PFSK-1 (cell line): ENCODE measurements at regions not wholly inside any gene's neighbourhood (a gene's known extent, or its start where the extent isn't known, plus 50 kb on each side); places are given as distances from the start of the nearest gene placed in this dataset.

ENCODE experiments used
- FOXP2 ChIP-seq: optimal IDR thresholded peaks from 2 replicates; pipeline ENCODE3; 2011; ENCODE audit warnings: borderline replicate concordance, control low read depth, inconsistent platforms; ENCODE audit not compliant: insufficient read depth; ENCODE audit errors: extremely low read length, extremely low read depth
- POLR2AphosphoS5 ChIP-seq: IDR thresholded peaks from 2 replicates; pipeline ENCODE4 v1.6.1; 2012; ENCODE audit warnings: low read depth, mild to moderate bottlenecking, control low read depth, low read length, moderate library complexity
- SIN3A ChIP-seq: IDR thresholded peaks from 2 replicates; pipeline ENCODE4 v1.6.1; 2012; ENCODE audit warnings: mild to moderate bottlenecking, low read length, moderate library complexity, borderline replicate concordance; ENCODE audit not compliant: insufficient read depth
- TAF1 ChIP-seq: IDR thresholded peaks from 2 replicates; pipeline ENCODE4 v1.6.1; 2012; ENCODE audit warnings: low read length, control low read depth, borderline replicate concordance; ENCODE audit not compliant: insufficient read depth
- TF ChIP-seq, protein P1 (sequence below), 2 experiments: IDR thresholded peaks; 2 replicates each; pipeline versions ENCODE4 v1.6.1 to v1.8.0; 2011 to 2012; ENCODE audit warnings: low read depth in 2 of 2, low read length in 2 of 2, control low read depth in 1 of 2, inconsistent platforms in 1 of 2, mild to moderate bottlenecking in 1 of 2, moderate library complexity in 1 of 2; ENCODE audit not compliant: insufficient read depth in 1 of 2

DNA sequence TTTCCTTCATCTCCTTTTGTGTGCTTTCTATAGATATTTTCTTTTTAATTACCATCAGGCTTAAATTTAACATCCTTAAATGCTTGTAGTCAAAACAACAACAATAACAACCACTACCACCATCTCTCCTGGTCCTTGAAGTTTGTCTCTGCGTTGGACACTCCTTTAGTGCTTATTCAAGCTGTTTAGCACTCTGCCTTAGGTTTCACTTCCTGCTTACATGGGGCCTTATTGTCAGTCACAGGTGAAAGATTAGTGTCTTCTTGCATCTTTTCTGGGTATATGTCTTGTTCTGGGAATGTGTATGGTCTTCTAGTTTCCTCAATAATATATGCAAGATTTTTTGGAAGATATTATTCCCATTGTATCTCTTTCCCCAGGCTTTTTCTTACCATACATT is 240.1 kb upstream of the NXPH2 start:
- TF ChIP-seq POLR2AphosphoS5 = no peak
- TF ChIP-seq, protein P1, sequence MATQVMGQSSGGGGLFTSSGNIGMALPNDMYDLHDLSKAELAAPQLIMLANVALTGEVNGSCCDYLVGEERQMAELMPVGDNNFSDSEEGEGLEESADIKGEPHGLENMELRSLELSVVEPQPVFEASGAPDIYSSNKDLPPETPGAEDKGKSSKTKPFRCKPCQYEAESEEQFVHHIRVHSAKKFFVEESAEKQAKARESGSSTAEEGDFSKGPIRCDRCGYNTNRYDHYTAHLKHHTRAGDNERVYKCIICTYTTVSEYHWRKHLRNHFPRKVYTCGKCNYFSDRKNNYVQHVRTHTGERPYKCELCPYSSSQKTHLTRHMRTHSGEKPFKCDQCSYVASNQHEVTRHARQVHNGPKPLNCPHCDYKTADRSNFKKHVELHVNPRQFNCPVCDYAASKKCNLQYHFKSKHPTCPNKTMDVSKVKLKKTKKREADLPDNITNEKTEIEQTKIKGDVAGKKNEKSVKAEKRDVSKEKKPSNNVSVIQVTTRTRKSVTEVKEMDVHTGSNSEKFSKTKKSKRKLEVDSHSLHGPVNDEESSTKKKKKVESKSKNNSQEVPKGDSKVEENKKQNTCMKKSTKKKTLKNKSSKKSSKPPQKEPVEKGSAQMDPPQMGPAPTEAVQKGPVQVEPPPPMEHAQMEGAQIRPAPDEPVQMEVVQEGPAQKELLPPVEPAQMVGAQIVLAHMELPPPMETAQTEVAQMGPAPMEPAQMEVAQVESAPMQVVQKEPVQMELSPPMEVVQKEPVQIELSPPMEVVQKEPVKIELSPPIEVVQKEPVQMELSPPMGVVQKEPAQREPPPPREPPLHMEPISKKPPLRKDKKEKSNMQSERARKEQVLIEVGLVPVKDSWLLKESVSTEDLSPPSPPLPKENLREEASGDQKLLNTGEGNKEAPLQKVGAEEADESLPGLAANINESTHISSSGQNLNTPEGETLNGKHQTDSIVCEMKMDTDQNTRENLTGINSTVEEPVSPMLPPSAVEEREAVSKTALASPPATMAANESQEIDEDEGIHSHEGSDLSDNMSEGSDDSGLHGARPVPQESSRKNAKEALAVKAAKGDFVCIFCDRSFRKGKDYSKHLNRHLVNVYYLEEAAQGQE (IDR thresholded peaks at IDR 0.05; ENCODE audit: insufficient read depth in 1 of 2, low read depth in 2 of 2, low read length in 2 of 2) = no peak
- no peak for TF ChIP-seq TAF1
- TF ChIP-seq FOXP2 = no peak
- no peak for TF ChIP-seq SIN3A

GRCh38 chr2:139018252-139018651 is 238.1 kb upstream of the NXPH2 start:
- no peak for TF ChIP-seq FOXP2
- TF ChIP-seq, protein P1 (IDR thresholded peaks at IDR 0.05; ENCODE audit: insufficient read depth in 1 of 2, low read depth in 2 of 2, low read length in 2 of 2) = no peak
- no peak for TF ChIP-seq POLR2AphosphoS5
- TF ChIP-seq TAF1 = no peak
- TF ChIP-seq SIN3A = no peak

DNA sequence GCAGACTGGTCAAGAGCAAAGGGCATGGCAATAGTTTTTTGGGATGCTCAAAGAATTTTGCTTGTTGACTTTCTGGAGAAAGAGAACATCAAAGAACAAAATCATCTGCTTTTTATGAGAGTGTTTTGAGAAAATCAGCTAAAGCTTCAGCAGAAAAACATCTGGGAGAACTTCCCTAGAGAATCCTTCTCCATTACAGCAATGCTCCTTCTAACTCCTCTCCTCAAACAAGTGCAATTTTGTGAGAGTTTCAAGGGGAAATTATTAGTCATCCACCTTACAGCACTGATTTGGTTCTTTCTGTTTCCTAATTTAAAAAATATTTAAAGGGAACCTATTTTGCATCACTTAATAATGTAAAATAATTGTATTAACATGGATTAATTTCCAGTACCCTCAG is 226.9 kb upstream of the NXPH2 start:
- TF ChIP-seq, protein P1 (IDR thresholded peaks at IDR 0.05; ENCODE audit: insufficient read depth in 1 of 2, low read depth in 2 of 2, low read length in 2 of 2) = no peak
- TF ChIP-seq SIN3A (no peak), FOXP2 (no peak)

DNA sequence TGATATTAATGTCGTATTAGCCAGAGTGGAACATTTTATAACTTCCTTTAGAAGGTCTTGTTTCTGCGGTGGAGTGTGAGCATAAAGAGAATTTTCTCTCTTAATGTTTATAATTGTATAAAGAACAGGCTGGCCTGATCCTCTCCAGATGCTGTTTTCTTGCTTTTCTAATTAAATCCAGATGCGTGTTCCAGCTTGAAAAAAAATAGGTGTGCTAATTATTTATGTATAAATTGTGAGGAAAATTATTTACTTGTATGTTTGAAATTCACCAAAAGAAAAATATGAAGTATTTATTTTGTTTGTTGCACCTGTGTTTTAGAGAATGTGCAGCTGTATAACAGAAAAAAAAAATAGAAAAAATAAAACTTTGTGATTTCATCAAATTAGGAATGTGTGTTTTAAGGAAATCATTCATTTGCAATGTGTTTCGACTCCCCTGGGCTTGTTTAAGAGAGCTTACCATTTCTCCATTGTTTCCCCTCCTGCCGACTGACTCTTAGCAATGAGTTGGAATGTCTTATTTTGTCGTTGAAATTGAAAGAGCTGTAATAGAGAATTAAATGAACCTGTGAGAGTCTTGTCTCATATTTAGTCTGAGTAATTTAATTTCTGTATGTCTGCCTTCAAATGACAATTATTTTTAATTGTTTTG is 220.1 kb upstream of the NXPH2 start:
- TF ChIP-seq, protein P1 (IDR thresholded peaks at IDR 0.05; ENCODE audit: insufficient read depth in 1 of 2, low read depth in 2 of 2, low read length in 2 of 2) = no peak
- no peak for TF ChIP-seq FOXP2
